Daoy (cell line): ENCODE measurements at regions not wholly inside any gene's neighbourhood (a gene's known extent, or its start where the extent isn't known, plus 50 kb on each side); places are given as distances from the start of the nearest gene placed in this dataset.

ENCODE experiments used
- DNase-seq: peaks from one replicate; pipeline ENCODE4 v3.0.0-alpha.2; 2015; ENCODE audit warnings: low read depth

GRCh38 chr5:82850393-82850792 lies 226.8 kb downstream of the TMEM167A start:
- no peak for DNase-seq

- DNase-seq, result no peak
Measured at GRCh38 chr5:82849885-82850284, 227.3 kb downstream of the TMEM167A start.

- DNase-seq, result no peak
Measured at GRCh38 chr5:82847562-82847961, 229.6 kb downstream of the TMEM167A start.

- DNase-seq, result no peak
Measured at GRCh38 chr5:82839881-82840280, 237.3 kb downstream of the TMEM167A start.

GRCh38 chr5:82835488-82835887 lies 241.7 kb downstream of the TMEM167A start:
- DNase-seq, result no peak

GRCh38 chr5:82834151-82834550 lies 243.0 kb downstream of the TMEM167A start:
- no peak for DNase-seq

GRCh38 chr5:82833277-82833676 lies 243.9 kb downstream of the TMEM167A start:
- DNase-seq, result no peak

- no peak for DNase-seq
Measured at GRCh38 chr5:82832445-82832844, 244.7 kb downstream of the TMEM167A start.

GRCh38 chr5:82828211-82828610 lies 249.0 kb downstream of the TMEM167A start:
- no peak for DNase-seq

GRCh38 chr5:82827651-82828050 lies 249.5 kb downstream of the TMEM167A start:
- DNase-seq, result no peak

- DNase-seq, result no peak
Measured at GRCh38 chr5:82822634-82822927, 254.6 kb downstream of the TMEM167A start.

GRCh38 chr5:82821846-82822633 lies 255.2 kb downstream of the TMEM167A start:
- peak; percentile 16 for DNase-seq

GRCh38 chr5:82820961-82821845 lies 256.0 kb downstream of the TMEM167A start:
- DNase-seq, result no peak

- peak; percentile 9 for DNase-seq
Measured at GRCh38 chr5:82820188-82820587, 257.0 kb downstream of the TMEM167A start.

GRCh38 chr5:82817897-82818676 lies 259.1 kb downstream of the TMEM167A start:
- DNase-seq, result no peak

- no peak for DNase-seq
Measured at GRCh38 chr5:82816926-82817325, 260.3 kb downstream of the TMEM167A start.

GRCh38 chr5:82815871-82816270 lies 261.3 kb downstream of the TMEM167A start:
- no peak for DNase-seq

GRCh38 chr5:82813861-82814260 lies 263.3 kb downstream of the TMEM167A start:
- DNase-seq, result no peak

- DNase-seq, result no peak
Measured at GRCh38 chr5:82812575-82812974, 264.6 kb downstream of the TMEM167A start.

GRCh38 chr5:82811490-82811889 lies 265.7 kb downstream of the TMEM167A start:
- no peak for DNase-seq

- no peak for DNase-seq
Measured at GRCh38 chr5:82809420-82810143, 267.6 kb downstream of the TMEM167A start.

GRCh38 chr5:82808960-82809359 lies 268.2 kb downstream of the TMEM167A start:
- no peak for DNase-seq
